GM18505 (cell line): ENCODE measurements at regions not wholly inside any gene's neighbourhood (a gene's known extent, or its start where the extent isn't known, plus 50 kb on each side); places are given as distances from the start of the nearest gene placed in this dataset.

Experiments used
- ATAC-seq: cut with Tn5 transposase; IDR thresholded peaks from one replicate; pipeline ENCODE4 v1.9.1; 2021; ENCODE audit not compliant: unreplicated experiment
- POLR2A ChIP-seq: IDR thresholded peaks from 4 replicates; pipeline ENCODE4 v1.6.1; 2011; ENCODE audit warnings: borderline replicate concordance; ENCODE audit not compliant: insufficient read depth, insufficient read length; ENCODE audit errors: extremely low read depth

DNA sequence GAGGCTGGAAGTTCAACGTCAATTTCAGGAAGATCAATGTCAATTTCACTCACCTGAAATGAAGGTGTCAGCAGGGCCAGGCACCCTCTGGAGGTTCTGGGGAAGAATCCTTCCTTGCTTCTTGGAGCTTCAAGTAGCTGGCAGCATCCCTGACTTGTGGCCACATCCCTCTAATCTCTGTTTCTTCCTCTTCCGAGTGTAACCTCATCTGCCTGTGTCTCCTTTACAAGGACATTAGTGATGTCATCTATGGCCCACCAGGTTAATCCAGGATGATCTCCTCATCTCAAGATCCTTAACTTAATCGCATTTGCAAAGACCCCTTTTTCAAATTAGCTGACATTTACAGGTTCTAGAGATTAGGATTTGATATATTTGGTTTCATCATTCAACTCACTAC, 240.8 kb upstream of the MTNR1B start:
- TF ChIP-seq POLR2A, result no peak
- no peak for ATAC-seq

DNA sequence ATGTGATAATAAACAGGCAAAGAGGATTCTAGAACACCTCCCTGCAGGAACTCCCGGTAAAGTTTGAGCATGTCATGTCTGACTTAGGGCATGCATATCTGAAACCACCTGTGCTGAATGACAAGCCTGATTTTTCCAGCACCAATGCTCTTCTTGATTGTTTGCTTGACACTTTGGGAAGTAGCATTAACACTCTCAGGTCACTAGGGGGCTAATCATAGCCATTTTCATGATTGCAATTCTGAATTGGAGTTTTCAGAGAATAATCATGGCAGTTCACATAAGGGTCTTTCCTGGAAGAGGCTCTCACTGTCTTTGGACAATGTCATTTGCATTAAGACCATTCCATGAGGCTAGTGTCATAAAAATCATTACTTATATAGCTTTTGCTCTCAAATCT, 234.4 kb upstream of the MTNR1B start:
- no peak for ATAC-seq
- no peak for TF ChIP-seq POLR2A

DNA sequence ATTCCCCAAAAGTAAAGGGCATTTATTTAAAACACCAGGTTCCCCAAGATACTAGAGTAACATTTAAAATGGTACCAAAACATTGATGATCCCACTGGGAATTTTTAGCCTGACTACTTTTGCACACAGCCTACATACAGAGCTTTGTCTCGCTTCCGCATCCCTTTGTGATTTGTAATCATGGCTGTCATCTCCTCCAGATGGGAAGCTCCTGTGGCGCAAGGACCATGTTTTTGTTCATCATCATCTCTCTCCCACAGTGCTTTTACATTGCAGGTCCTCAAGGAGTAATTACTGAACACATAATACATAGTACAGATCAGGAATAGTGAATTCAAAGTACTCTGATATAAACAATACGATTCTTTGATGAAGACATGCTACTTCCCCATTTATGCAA, 231.2 kb upstream of the MTNR1B start:
- ATAC-seq, result no peak
- no peak for TF ChIP-seq POLR2A

- no peak for ATAC-seq
- no peak for TF ChIP-seq POLR2A
Measured at GRCh38 chr11:92739041-92739440, 230.4 kb upstream of the MTNR1B start.

GRCh38 chr11:92739491-92739890, 230.0 kb upstream of the MTNR1B start:
- no peak for ATAC-seq
- TF ChIP-seq POLR2A, result no peak

DNA sequence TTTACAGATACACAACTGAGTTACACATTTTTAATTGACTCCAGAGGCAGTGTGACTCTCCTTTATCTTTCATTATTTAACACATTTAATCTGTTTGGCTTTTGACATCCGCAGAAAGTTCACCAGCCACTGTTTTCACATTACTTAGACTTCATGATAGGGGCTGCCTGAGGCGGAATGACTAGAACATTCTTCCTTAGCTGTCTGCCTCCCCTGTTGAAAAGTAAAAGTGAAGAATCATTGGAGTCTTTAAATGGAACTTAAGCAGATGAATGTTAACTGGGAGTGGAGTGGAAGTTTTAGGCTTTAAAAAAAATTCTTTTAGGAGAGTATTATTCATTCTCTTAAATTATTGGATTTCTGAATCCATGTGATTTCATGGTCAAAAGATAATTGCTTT, 229.2 kb upstream of the MTNR1B start:
- no peak for ATAC-seq
- TF ChIP-seq POLR2A, result no peak

DNA sequence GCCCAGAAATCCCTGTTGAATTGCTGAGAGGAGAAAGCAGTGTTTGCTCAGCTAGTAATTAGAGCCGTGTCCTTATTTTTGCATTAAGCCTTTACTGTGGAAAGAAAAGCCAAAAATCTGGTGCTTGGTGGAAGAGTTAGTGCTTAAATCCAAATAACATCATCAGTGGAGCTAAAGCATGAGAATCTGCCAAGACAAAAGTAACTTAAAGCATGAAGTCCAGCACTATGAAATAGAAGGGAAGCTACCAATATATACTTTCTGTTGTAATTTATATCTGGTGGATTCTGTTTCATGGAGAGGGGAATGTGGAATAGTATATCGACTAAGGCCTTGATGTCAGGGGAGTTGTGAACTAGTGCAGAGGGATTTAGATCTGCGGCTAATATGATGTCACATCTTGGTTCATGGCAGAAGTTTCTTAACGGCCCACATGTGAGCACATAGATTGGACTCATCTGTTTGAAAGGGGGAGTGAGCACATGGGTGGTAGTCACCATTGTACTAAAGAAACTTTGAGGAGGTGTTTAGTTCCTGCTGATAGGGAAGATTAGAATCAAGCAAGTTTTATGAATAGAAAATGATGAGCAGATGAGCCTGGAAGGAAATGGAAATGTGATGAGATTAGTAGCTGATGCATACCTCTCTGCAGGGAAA, 224.4 kb upstream of the MTNR1B start:
- no peak for TF ChIP-seq POLR2A
- no peak for ATAC-seq

GRCh38 chr11:92750794-92751193, 218.7 kb upstream of the MTNR1B start:
- TF ChIP-seq POLR2A, result no peak
- no peak for ATAC-seq

- TF ChIP-seq POLR2A, result no peak
- ATAC-seq, result no peak
Measured at GRCh38 chr11:92751594-92751993, 217.9 kb upstream of the MTNR1B start.

DNA sequence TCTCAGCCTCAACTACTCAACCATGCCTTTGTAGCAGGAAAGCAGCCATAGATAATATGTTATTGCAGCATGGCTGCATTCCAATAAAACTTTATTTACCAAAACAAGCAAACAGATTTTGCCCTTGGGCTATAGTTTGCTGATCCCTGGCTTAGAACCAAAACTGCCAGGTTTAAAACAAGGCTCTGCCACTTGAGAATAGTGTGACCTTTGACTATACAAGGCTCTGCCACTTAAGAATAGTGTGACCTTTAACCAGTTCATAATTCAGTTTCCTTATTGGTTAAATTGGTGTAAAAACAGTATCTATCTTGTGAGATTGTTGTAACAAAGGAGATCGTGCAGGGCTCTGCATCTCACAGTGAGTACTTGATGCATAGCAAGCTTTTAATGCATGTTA, 217.3 kb upstream of the MTNR1B start:
- no peak for TF ChIP-seq POLR2A
- ATAC-seq, result no peak

GRCh38 chr11:92753161-92753560, 216.3 kb upstream of the MTNR1B start:
- ATAC-seq, result no peak
- TF ChIP-seq POLR2A, result no peak

GRCh38 chr11:92758241-92758780, 211.1 kb upstream of the MTNR1B start:
- TF ChIP-seq POLR2A, result no peak
- ATAC-seq, result no peak

DNA sequence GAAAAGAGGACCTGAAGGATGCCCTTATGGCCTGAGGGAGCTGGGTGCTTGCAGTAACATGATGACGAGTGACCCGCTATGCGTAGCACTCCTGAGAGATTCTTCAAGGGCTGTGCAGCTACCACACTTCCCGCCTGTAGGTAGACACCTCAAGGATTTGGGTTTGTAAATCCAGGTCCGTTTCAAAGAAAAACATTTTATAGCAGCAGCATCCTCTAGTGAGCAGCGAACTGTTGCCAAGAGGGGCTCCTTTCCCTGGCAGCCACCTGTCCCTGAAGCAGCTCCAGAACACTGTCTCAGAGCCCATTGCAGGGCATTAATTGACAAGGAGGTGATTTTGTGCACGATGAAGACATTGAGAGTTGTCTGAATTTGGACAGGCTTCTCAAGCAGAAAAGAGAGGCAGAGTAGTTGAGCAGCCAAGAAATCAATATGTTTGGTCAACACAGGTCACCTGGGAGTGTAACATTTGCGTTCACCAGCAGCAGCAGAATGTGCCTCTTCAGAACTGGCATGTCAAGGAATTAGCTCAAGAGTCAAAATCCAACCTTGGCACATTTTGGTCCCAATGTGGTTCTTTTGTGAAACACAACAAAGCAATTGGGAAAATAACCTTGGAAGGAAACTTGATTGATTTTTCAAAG, 209.8 kb upstream of the MTNR1B start:
- no peak for TF ChIP-seq POLR2A

DNA sequence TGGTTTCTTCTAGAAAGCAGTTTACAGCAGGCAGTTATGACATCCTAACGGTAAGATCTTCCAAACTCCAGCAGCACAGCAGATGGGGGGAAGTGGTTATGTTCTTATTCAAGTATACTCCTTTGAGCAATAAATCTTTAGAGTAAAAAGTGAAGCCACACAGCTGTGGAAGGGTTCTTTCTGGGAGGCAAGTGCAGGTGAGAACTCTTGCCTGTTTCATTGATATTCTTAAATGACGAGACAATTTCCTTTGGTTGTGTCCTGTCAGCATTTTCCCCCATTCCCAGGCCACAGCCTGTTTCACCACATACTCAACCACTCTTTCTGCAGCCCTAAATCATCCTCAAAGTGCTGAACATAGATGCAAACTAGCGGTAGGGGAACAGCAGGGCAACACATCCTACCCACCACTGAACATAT, 207.3 kb upstream of the MTNR1B start:
- TF ChIP-seq POLR2A, result no peak
- no peak for ATAC-seq

More for the DNA sequence above, 209.8 kb upstream of the MTNR1B start:
- ATAC-seq, result no peak
